Ovary (tissue), 3 donors: ENCODE measurements at regions not wholly inside any gene's neighbourhood (a gene's known extent, or its start where the extent isn't known, plus 50 kb on each side); places are given as distances from the start of the nearest gene placed in this dataset.

Source experiments
- CTCF ChIP-seq, 3 donors: fragments of 450-650 bp in 2 of 3; fragments of 200-600 bp in 1 of 3; IDR thresholded peaks; one replicate each; pipeline versions ENCODE4 v1.5.1 to v1.8.0; 2016 to 2022; ENCODE audit warnings: antibody characterized with exemption in 3 of 3, mild to moderate bottlenecking in 1 of 3
- POLR2A ChIP-seq: fragments of 450-650 bp; IDR thresholded peaks from one replicate; pipeline ENCODE4 v1.6.1; 2017; ENCODE audit warnings: antibody characterized with exemption, mild to moderate bottlenecking, moderate library complexity
- donor health status: DM: no; HTN: no; CAD: no.

- no peak for TF ChIP-seq POLR2A
- TF ChIP-seq CTCF (IDR thresholded peaks at IDR 0.05) = no peak
Measured at GRCh38 chr15:59933607-59934006, 70.5 kb upstream of the FOXB1 start.
